PC-9 (cell line): ENCODE measurements at regions not wholly inside any gene's neighbourhood (a gene's known extent, or its start where the extent isn't known, plus 50 kb on each side); places are given as distances from the start of the nearest gene placed in this dataset.

ENCODE experiments used
- BruUV-seq: library from RNA; stranded (reverse); fragments of 400-500 nt; replicated peaks from 2 replicates; lab custom pipeline; 2021; lab: Mats Ljungman, UMichigan
- CTCF ChIA-PET: fragments of 300-600 bp; sonication (Branson Sonifier 250); formaldehyde crosslinking; loops from one replicate; lab custom pipeline; 2022; ENCODE audit warnings: antibody characterized with exemption; lab: Charles Lee
- POLR2A ChIA-PET: fragments of 300-600 bp; sonication (Branson Sonifier 250); formaldehyde crosslinking; loops from one replicate; lab custom pipeline; 2022; ENCODE audit warnings: antibody characterized with exemption; ENCODE audit not compliant: unreplicated experiment; lab: Charles Lee
- DNase-seq, 2 experiments: peaks; one replicate each; pipeline versions ENCODE4 v3.0.0 to v3.0.0-alpha.2; 2015 to 2022; ENCODE audit warnings: mixed read lengths in 1 of 2
- H2AFZ ChIP-seq: fragments of 200-600 bp; sonication (generic); 2 replicates; pipeline ENCODE4 v1.8.1; 2017; ENCODE audit warnings: antibody characterized with exemption
- H3F3A ChIP-seq: fragments of 200-600 bp; sonication (generic); 2 replicates; pipeline ENCODE4 v1.8.1; 2017; ENCODE audit warnings: antibody characterized with exemption, mild to moderate bottlenecking, low read depth; ENCODE audit not compliant: insufficient read depth
- H3K27ac ChIP-seq: fragments of 200-600 bp; sonication (generic); 2 replicates; pipeline ENCODE4 v1.6.1; 2016; ENCODE audit warnings: mixed run types
- H3K27me3 ChIP-seq: fragments of 200-600 bp; sonication (generic); 2 replicates; pipeline ENCODE4 v1.6.1; 2016; ENCODE audit warnings: low read depth, mixed run types; ENCODE audit not compliant: insufficient read depth
- H3K36me3 ChIP-seq: fragments of 200-600 bp; sonication (generic); 2 replicates; pipeline ENCODE4 v1.6.1; 2016; ENCODE audit warnings: low read depth, mixed run types
- H3K4me1 ChIP-seq: fragments of 200-600 bp; sonication (generic); replicated peaks from 2 replicates; pipeline ENCODE4 v1.6.1; 2016; ENCODE audit warnings: mixed run types; ENCODE audit not compliant: insufficient read depth
- H3K4me2 ChIP-seq: fragments of 200-600 bp; sonication (generic); 2 replicates; pipeline ENCODE4 v1.6.1; 2017; ENCODE audit warnings: mixed run types
- H3K4me3 ChIP-seq: fragments of 200-600 bp; sonication (generic); 2 replicates; pipeline ENCODE4 v1.6.1; 2016; ENCODE audit warnings: mixed run types
- H3K79me2 ChIP-seq: fragments of 200-600 bp; sonication (generic); 2 replicates; pipeline ENCODE4 v1.6.1; 2017; ENCODE audit warnings: low read depth, mixed run types
- H3K9me2 ChIP-seq: fragments of 200-600 bp; sonication (generic); 2 replicates; pipeline ENCODE4 v1.8.1; 2017; ENCODE audit warnings: mild to moderate bottlenecking; ENCODE audit not compliant: insufficient read depth
- H3K9me3 ChIP-seq: fragments of 200-600 bp; sonication (generic); 2 replicates; pipeline ENCODE4 v1.8.1; 2016; ENCODE audit warnings: low read depth; ENCODE audit not compliant: insufficient read depth
- H4K20me1 ChIP-seq: fragments of 200-600 bp; sonication (generic); 2 replicates; pipeline ENCODE4 v1.8.1; 2017; ENCODE audit not compliant: insufficient read depth
- CTCF ChIP-seq: fragments of 200-600 bp; sonication (generic); conservative IDR thresholded peaks from 2 replicates; pipeline ENCODE4 v1.6.1; 2017; ENCODE audit warnings: mixed run types, antibody characterized with exemption, mild to moderate bottlenecking, moderate library complexity
- EZH2 ChIP-seq: fragments of 200-600 bp; sonication (generic); IDR thresholded peaks from 2 replicates; pipeline ENCODE4 v1.8.0; 2017; ENCODE audit warnings: antibody characterized with exemption, low read depth
- intact Hi-C: fragments of 100-400 bp; cut with micrococcal nuclease; formaldehyde crosslinking; loops from one replicate; pipeline ENCODE4 v1.10.0; 2022; ENCODE audit not compliant: unreplicated experiment

- intact Hi-C loops = no loop called here
- H3K9me2 ChIP-seq = no peaks in the 10 kb centered on the region
- ChIA-PET POLR2A (no interaction called here), CTCF (no interaction called here)
- H3K27ac ChIP-seq = no peak overlapping the region
- H4K20me1 ChIP-seq = no peaks in the 10 kb centered on the region
- no peaks in the 10 kb centered on the region for H3K79me2 ChIP-seq
- no peak overlapping the region for H3K4me2 ChIP-seq
- no peaks in the 10 kb centered on the region for H3F3A ChIP-seq
- TF ChIP-seq CTCF (no peak), EZH2 (no peak)
- H3K4me3 ChIP-seq = no peak overlapping the region
- no peaks in the 10 kb centered on the region for H3K36me3 ChIP-seq
- no peak for DNase-seq
- no peak overlapping the region for H2AFZ ChIP-seq
- peaks cover 6% of the 10 kb centered on the region; the same call in 1 of the 2 replicates for H3K9me3 ChIP-seq
- no peaks in the 10 kb centered on the region for H3K27me3 ChIP-seq
- H3K4me1 ChIP-seq = no peaks in the 10 kb centered on the region
- BruUV-seq = no TSS peak
Measured at GRCh38 chr9:82570226-82570625, 492.7 kb downstream of the RASEF start.

GRCh38 chr9:82571540-82571939, 491.4 kb downstream of the RASEF start:
- no TSS peak for BruUV-seq
- no peaks in the 10 kb centered on the region for H3F3A ChIP-seq
- no peak overlapping the region for H3K27ac ChIP-seq
- TF ChIP-seq CTCF = no peak
- no peak for TF ChIP-seq EZH2
- intact Hi-C loops = no loop called here
- POLR2A ChIA-PET = no interaction called here
- no peaks in the 10 kb centered on the region for H3K79me2 ChIP-seq
- no peaks in the 10 kb centered on the region for H3K36me3 ChIP-seq
- no peaks in the 10 kb centered on the region for H3K27me3 ChIP-seq
- H3K9me2 ChIP-seq = no peaks in the 10 kb centered on the region
- no peak overlapping the region for H2AFZ ChIP-seq
- no peaks in the 10 kb centered on the region for H3K4me1 ChIP-seq
- no peak overlapping the region for H3K4me2 ChIP-seq
- H3K9me3 ChIP-seq = peaks cover 6% of the 10 kb centered on the region; the same call in 1 of the 2 replicates
- no peak for DNase-seq
- no peaks in the 10 kb centered on the region for H4K20me1 ChIP-seq
- CTCF ChIA-PET = no interaction called here
- no peak overlapping the region for H3K4me3 ChIP-seq

GRCh38 chr9:82572146-82572545, 490.8 kb downstream of the RASEF start:
- Histone ChIP-seq H3K9me3 (peaks cover 6% of the 10 kb centered on the region; the same call in 1 of the 2 replicates), H3K27ac (no peak overlapping the region), H3K27me3 (no peaks in the 10 kb centered on the region), H3K4me3 (no peak overlapping the region), H3K4me2 (no peak overlapping the region), H3K4me1 (no peaks in the 10 kb centered on the region), H4K20me1 (no peaks in the 10 kb centered on the region), H3K36me3 (no peaks in the 10 kb centered on the region), H3K79me2 (no peaks in the 10 kb centered on the region), H2AFZ (no peak overlapping the region), H3F3A (no peaks in the 10 kb centered on the region), H3K9me2 (no peaks in the 10 kb centered on the region)
- no peak for DNase-seq
- intact Hi-C loops = no loop called here
- CTCF ChIA-PET = no interaction called here
- TF ChIP-seq EZH2 = no peak
- no peak for TF ChIP-seq CTCF
- BruUV-seq = no TSS peak
- POLR2A ChIA-PET = no interaction called here
